ENCODE measurements at regions not wholly inside any gene's neighbourhood (a gene's known extent, or its start where the extent isn't known, plus 50 kb on each side); places are given as distances from the start of the nearest gene placed in this dataset.

- no peak for DNase-seq
These were observed 427.9 kb downstream of the TXNL1 start for GRCh38 chr18:56210520-56210919.

DNA sequence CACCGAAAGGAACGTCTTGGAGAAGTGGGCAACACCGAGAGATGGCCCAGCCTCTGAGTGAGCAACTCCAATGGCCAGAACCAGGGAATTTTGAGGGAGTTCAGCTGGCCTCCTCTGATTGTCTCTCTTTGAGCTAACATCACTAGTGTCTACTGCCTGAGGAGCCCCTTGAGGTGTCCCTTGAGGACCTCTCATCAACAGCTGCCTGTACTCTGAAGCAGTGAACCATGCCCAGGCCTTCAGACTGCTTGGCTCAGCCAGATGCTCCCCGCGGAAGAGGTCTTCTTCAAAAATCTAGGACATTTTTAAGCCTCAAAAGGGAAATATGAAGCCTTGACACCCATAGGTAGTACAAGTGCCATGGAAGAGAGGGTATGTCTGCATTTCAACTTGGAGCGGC lies 430.4 kb downstream of the TXNL1 start:
- DNase-seq: no peak

DNA sequence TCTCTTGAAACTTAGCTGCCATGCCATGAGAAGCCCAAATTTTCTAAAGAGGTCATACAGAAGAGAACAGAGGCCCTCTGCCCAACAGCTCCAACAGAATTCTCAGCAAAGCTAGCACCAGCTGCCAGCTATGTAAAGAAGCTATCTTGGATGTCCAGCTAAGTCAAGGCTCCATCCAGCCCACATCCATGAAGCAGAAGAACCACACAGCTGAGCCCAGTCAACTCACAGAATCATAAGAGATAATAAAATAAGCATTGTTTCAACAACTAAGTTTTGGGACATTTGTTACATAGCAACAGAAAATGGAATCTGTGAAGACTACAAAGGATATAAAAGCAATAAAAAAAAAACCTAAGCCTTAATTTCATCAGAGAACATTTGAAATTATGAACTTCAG lies 434.3 kb downstream of the TXNL1 start:
- DNase-seq: no peak

GRCh38 chr18:56202678-56203077 lies 435.7 kb downstream of the TXNL1 start:
- no peak for DNase-seq

- no peak for DNase-seq
These were observed 437.9 kb downstream of the TXNL1 start for GRCh38 chr18:56200381-56200911.

DNA sequence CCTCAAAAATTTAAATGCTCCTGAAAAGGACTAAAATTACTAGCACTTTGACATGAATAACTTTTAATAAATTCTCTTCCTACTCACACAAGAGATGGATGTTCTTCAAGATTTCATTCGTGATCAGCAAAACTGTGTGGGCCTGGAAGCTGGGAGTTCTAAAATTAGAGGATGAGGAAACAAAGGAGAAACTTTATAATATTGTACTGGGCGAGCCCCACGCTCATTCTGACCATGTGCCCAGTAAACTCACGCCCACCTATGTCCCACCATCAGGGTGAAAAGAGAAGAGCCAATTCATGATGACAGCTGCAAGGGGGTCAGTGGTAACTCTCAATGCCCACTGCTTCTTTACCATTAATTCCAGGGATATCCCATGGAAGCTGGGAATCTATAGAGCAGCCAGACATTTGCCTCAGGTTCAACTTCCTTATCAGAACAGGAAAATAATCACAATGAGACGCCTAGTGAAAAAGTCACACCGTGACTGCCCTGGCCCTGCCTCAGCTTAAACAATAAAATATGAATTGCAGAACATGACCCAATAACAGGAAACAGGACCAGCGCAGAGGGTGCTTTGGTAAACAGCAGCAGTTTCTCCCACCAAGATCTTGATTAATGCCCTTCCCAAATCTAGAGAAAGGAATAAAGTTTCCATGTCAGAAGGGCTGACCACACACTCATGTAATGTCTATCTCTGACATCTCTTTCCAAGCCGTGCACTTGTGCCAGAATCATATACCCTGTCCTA lies 438.6 kb downstream of the TXNL1 start:
- no peak for DNase-seq

DNA sequence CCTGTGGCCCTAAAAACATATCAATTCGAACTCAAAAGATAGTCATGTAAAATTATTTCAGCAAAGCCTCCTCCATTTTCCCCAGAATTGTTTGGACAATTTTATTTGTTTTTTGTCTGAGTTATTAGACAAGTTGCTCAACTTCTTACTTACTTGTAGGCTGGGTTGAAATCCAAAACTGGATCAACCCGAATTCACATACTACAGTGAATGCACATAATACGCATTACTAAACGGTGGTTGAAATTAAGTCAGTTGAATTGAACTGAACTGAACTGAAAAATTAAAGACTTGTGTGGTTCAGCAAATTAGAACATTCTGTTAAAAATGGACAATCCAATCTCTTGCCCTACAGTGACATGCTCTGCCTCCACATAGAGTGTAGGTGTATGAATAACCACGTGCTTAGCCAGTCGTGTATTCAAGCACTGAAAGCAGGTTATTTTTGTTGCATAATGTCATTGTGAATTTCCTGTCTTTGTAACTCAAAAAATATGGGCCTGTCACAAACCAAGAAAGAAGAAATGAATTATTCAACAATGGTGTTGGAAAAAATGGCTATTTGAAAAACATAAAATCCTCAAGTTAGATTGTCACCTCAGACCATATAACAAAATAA lies 441.0 kb downstream of the TXNL1 start:
- DNase-seq: no peak

GRCh38 chr18:56196495-56197225 lies 441.7 kb downstream of the TXNL1 start:
- no peak for DNase-seq

DNA sequence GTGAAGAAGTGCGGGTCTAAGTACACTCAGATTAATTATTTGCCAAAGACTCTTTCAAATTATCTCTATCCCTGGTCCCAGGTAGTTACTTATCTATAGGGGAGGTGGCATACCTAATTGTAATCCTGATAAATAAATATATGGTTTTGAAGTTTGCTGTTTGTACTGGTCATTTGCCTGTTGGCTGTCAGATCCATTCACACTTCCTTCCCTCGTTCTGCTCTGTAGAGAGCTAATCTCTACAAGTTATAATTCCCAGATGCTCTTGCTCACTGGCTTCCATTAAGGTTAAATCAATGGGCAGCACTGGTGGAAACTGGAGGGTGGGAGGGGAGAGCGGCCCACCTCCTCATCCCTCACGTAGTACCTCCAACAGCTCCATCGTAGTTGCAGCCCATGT lies 447.1 kb downstream of the TXNL1 start:
- no peak for DNase-seq

- DNase-seq: no peak
These were observed 448.8 kb downstream of the TXNL1 start for GRCh38 chr18:56189615-56190014.

DNA sequence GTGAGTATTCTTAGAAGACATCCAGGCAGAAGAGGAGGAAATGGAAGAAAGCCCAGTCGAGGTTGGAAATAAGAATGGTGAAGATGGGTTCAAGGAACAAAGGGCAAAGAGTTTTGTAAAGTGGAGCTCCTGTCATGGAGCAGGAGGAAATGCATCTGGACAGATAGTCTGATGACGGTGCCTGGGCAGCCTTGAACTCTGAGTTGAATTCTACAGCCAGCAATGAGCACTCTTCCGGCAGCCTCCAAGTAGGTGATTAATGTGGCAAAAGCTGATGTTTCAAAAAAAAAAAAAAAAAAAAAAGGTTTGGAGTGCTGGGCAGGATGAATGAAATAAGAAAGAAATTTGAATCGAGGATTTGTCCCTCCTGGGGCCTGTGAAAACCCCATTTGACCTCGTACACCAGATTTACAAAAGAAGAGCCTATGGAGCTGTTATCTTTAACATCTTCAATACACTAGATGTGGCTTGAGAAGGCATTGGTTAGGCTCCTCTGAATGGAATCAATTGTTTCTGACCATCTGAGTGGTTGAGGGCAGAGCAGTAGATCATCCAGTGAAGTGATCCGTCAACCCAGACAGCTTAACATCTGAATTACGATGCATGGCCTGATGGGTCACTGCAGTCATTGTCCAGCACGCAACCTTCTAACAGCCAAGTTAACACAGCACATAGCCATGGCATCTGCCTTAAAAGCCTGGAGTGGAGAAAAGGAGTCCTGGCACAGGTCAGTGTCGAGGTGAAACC lies 449.7 kb downstream of the TXNL1 start:
- no peak for DNase-seq

- no peak for DNase-seq
These were observed 452.1 kb downstream of the TXNL1 start for GRCh38 chr18:56186319-56186718.

DNA sequence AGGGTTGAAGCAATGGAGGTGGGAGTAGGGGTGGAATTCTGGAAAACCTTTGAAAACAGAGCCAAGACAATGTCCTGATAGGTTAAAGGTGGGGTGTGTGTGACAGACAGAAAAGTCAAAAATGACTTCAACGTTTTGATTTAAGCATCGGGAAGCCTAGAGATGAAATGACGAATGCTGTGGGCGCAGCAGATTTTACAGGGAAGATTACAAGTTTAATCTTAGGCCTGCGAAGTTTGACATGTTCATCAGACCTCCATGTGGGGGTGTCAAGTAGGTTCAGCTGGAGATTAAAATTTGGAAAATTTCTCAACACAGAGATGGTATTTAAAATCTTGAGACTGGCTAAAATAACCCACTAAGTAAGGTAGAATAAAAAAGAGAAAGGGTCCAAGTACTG lies 453.3 kb downstream of the TXNL1 start:
- no peak for DNase-seq

DNA sequence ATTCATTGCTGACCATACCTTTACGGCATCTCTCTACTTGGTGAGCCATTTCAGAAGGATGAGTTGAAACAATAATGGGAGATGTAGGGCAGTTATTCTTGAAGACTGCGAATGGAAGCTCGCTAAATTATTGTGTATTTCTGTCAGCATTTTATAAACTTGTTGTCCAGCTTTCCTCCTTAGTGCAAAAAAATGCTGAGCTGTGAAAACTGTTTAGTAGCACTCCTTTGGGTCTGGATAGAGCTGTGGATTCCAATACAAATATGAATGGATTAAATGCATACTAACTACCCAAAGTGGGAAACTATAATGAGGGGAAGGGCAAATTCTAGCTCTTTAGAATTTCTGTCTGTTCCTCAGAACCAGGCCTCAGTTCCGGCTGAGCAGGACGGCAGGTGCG lies 461.6 kb downstream of the TXNL1 start:
- DNase-seq: no peak

DNA sequence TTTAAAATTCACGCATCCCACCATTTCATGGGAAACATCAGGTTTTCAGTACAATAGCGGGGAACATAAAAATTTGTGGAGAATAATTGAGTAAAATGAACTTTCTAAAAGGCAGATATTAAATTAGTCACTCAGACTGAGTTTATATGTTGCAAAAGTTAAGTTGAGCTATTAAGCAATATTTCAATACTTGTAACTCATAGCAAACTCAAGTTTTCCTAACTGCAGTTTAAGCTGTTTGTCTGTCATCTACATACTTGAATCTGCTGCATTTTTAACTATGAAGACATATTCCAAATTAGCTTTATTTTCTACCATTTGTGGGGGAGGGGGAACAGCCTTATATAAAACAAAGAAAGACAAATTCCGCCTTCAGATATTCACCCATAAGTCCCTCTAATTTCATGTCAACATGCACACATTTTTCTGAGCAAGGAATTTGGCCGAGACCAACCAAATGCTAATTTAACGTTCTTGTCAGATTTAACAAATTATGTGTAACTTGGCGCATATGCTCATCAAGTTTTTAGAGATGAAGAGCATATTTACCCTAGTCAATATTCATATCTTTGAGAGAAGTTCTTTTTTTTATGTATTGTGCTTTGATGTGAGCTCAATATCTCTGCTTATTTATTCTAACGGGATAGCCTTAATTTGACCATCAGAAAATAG lies 462.9 kb downstream of the TXNL1 start:
- DNase-seq: no peak

GRCh38 chr18:56173542-56174220 lies 464.7 kb downstream of the TXNL1 start:
- DNase-seq: no peak

- DNase-seq: no peak
These were observed 465.9 kb downstream of the TXNL1 start for GRCh38 chr18:56172527-56172926.

DNA sequence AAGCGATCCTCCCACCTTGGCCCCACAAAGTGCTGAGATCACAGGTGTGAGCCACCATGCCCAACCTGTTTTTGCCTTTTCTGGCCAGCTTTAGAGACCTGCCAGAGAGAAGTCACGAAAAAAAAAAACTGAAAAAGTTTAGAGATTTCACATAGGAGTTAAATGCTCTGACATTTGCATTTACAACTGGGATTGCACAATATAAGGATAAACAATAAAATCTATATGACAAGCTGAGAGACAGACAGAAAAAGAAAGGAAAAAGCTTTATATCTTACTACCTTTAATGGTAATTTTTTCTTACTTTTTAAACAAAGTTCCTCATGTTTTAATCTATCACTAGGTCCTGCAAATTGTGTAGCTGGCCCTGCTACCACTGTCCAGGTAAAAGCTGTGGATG lies 466.5 kb downstream of the TXNL1 start:
- no peak for DNase-seq

DNA sequence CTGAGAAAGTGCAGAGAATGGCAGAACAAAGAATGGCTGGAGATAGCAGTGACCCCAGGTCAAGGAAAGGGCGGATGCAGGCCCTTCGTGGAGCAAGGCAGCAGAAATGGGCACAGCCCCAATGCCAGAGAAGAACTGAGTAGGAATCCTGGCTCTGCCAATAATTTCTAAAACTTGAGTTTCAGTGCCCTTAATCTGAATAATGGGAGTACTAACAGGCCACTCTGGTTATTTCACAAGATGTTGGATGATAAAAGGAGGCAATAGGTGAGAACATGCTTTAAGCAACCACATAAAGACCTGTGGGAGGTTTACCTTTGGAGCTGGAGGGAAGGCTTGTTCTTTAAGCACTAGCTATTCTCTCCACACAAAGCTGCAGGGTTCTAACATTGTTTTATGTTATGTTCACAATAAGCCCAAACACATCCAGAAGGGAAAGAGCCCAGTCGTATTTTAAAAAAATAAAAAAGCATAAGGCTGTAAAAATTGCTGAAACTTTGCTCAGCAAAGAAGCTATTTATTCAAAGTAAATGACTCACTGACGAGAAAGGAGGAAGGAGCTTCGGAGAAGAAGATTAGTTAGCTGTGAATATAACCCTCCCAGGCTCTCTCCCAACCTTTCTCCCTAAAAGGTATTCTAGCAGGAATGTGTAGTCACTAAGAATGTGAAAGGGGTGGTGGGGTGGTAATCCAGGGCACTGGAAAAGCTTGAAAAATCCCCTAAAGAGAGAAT lies 470.2 kb downstream of the TXNL1 start:
- no peak for DNase-seq

- DNase-seq: no peak
These were observed 471.0 kb downstream of the TXNL1 start for GRCh38 chr18:56167366-56167765.

GRCh38 chr18:56166914-56167313 lies 471.5 kb downstream of the TXNL1 start:
- DNase-seq: no peak

Measured in NCI-H1694 treated with DMSO at 0.1 percent for 48 hours (cell line).